SK-N-SH treated with all-trans-retinoic acid at 6 μM for 48 hours (cell line): ENCODE measurements at regions not wholly inside any gene's neighbourhood (a gene's known extent, or its start where the extent isn't known, plus 50 kb on each side); places are given as distances from the start of the nearest gene placed in this dataset.

Source experiments
- ATAC-seq: fragments of 200-7000 bp; cut with Tn5 transposase; 3 replicates; pipeline ENCODE4 v1.9.1; 2020; ENCODE audit warnings: mild to moderate bottlenecking, moderate library complexity
- ARNTL ChIP-seq: fragments of 450-650 bp; formaldehyde crosslinking; IDR thresholded peaks from 2 replicates; pipeline ENCODE4 v1.5.0; 2020; ENCODE audit warnings: low read depth, mild to moderate bottlenecking, moderate library complexity, borderline replicate concordance
- BACH2 ChIP-seq: fragments of 250-450 bp; sonication (Bioruptor Pico); IDR thresholded peaks from 2 replicates; pipeline ENCODE4 v1.9.0; 2021; ENCODE audit warnings: mild to moderate bottlenecking, borderline replicate concordance
- CREB5 ChIP-seq: fragments of 250-450 bp; sonication (Bioruptor Pico); IDR thresholded peaks from 2 replicates; pipeline ENCODE4 v1.5.1; 2020; ENCODE audit warnings: low read depth, mild to moderate bottlenecking, moderate library complexity
- CSDC2 ChIP-seq: fragments of 250-450 bp; sonication (Bioruptor Pico); IDR thresholded peaks from 2 replicates; pipeline ENCODE4 v1.5.0; 2020; ENCODE audit warnings: mild to moderate bottlenecking, moderate library complexity
- CSRNP3 ChIP-seq: fragments of 250-450 bp; sonication (Bioruptor Pico); IDR thresholded peaks from 2 replicates; pipeline ENCODE4 v1.5.1; 2021; ENCODE audit warnings: mild to moderate bottlenecking, moderate library complexity
- ESRRG ChIP-seq: fragments of 250-450 bp; sonication (Bioruptor Pico); IDR thresholded peaks from 2 replicates; pipeline ENCODE4 v1.6.1; 2021; ENCODE audit warnings: mild to moderate bottlenecking
- ISL1 ChIP-seq: fragments of 250-450 bp; sonication (Bioruptor Pico); IDR thresholded peaks from 2 replicates; pipeline ENCODE4 v2.1.2; 2022; ENCODE audit warnings: mild to moderate bottlenecking, moderate library complexity
- PATZ1 ChIP-seq: fragments of 250-450 bp; sonication (Bioruptor Pico); IDR thresholded peaks from 2 replicates; pipeline ENCODE4 v1.8.0; 2020; ENCODE audit warnings: mild to moderate bottlenecking, moderate library complexity, borderline replicate concordance
- POU6F1 ChIP-seq: fragments of 250-450 bp; sonication (Bioruptor Pico); IDR thresholded peaks from 2 replicates; pipeline ENCODE4 v1.8.0; 2021; ENCODE audit warnings: low read depth, mild to moderate bottlenecking, moderate library complexity, borderline replicate concordance
- PPARA ChIP-seq: fragments of 250-450 bp; sonication (Bioruptor Pico); IDR thresholded peaks from 2 replicates; pipeline ENCODE4 v1.5.0; 2020; ENCODE audit warnings: mild to moderate bottlenecking, borderline replicate concordance
- RARB ChIP-seq: fragments of 250-450 bp; sonication (Bioruptor Pico); IDR thresholded peaks from 2 replicates; pipeline ENCODE4 v1.8.0; 2021; ENCODE audit warnings: mild to moderate bottlenecking, moderate library complexity
- SNAI2 ChIP-seq: fragments of 250-450 bp; sonication (Bioruptor Pico); IDR thresholded peaks from 2 replicates; pipeline ENCODE4 v1.5.0; 2020; ENCODE audit warnings: mild to moderate bottlenecking, moderate library complexity
- TCF4 ChIP-seq: fragments of 250-450 bp; sonication (Bioruptor Pico); IDR thresholded peaks from 2 replicates; pipeline ENCODE4 v1.8.0; 2021; ENCODE audit warnings: mild to moderate bottlenecking, moderate library complexity, borderline replicate concordance
- TOX ChIP-seq: fragments of 250-450 bp; sonication (Bioruptor Pico); IDR thresholded peaks from 2 replicates; pipeline ENCODE4 v1.8.0; 2021; ENCODE audit warnings: mild to moderate bottlenecking, moderate library complexity, borderline replicate concordance
- TSHZ2 ChIP-seq: fragments of 250-450 bp; sonication (Bioruptor Pico); IDR thresholded peaks from 2 replicates; pipeline ENCODE4 v1.5.0; 2020; ENCODE audit warnings: mild to moderate bottlenecking, moderate library complexity
- ZC3H10 ChIP-seq: fragments of 250-450 bp; sonication (Bioruptor Pico); IDR thresholded peaks from 2 replicates; pipeline ENCODE4 v1.5.1; 2021; ENCODE audit warnings: mild to moderate bottlenecking, moderate library complexity
- ZFP3 ChIP-seq: fragments of 250-450 bp; sonication (Bioruptor Pico); IDR thresholded peaks from 2 replicates; pipeline ENCODE4 v1.5.0; 2020; ENCODE audit warnings: mild to moderate bottlenecking, moderate library complexity
- ZFP30 ChIP-seq: fragments of 450-650 bp; formaldehyde crosslinking; IDR thresholded peaks from 2 replicates; pipeline ENCODE4 v1.5.0; 2022; ENCODE audit warnings: mild to moderate bottlenecking, moderate library complexity
- ZNF565 ChIP-seq: fragments of 450-650 bp; formaldehyde crosslinking; conservative IDR thresholded peaks from 2 replicates; pipeline ENCODE4 v1.5.0; 2020; ENCODE audit warnings: low read depth, mild to moderate bottlenecking, moderate library complexity
- ZNF70 ChIP-seq: fragments of 450-650 bp; formaldehyde crosslinking; IDR thresholded peaks from 2 replicates; pipeline ENCODE4 v1.5.0; 2020; ENCODE audit warnings: mild to moderate bottlenecking, moderate library complexity
- ZNF8 ChIP-seq: fragments of 450-650 bp; formaldehyde crosslinking; IDR thresholded peaks from 2 replicates; pipeline ENCODE4 v1.5.0; 2020; ENCODE audit warnings: mild to moderate bottlenecking, moderate library complexity

- TF ChIP-seq ISL1 (CRISPR knock-in tag) = no peak
- no peak for ATAC-seq
These were observed 195.3 kb upstream of the PLSCR5 start for GRCh38 chr3:146800484-146800883.

GRCh38 chr3:146796078-146796477 lies 190.9 kb upstream of the PLSCR5 start:
- no peak for ATAC-seq
- TF ChIP-seq TOX (no peak), ZC3H10 (CRISPR knock-in tag) (no peak), ZNF8 (CRISPR knock-in tag) (no peak)

GRCh38 chr3:146783446-146783845 lies 178.3 kb upstream of the PLSCR5 start:
- TF ChIP-seq PPARA (CRISPR knock-in tag) = no peak
- no peak for TF ChIP-seq POU6F1 (CRISPR knock-in tag)
- TF ChIP-seq, all 23 proteins: peak for 0
- no peak for ATAC-seq

GRCh38 chr3:146781606-146782005 lies 176.5 kb upstream of the PLSCR5 start:
- no peak for ATAC-seq
- no peak for TF ChIP-seq CSDC2 (CRISPR knock-in tag)
- TF ChIP-seq ISL1 (CRISPR knock-in tag) = no peak
- no peak for TF ChIP-seq ZFP3
- TF ChIP-seq PPARA (CRISPR knock-in tag) = no peak
- TF ChIP-seq SNAI2 (CRISPR knock-in tag) = no peak
- no peak for TF ChIP-seq CSRNP3 (CRISPR knock-in tag)
- TF ChIP-seq ZC3H10 (CRISPR knock-in tag) = no peak
- TF ChIP-seq PATZ1 (CRISPR knock-in tag) = no peak
- TF ChIP-seq ZNF70 = no peak
- TF ChIP-seq ZNF8 (CRISPR knock-in tag) = no peak
- TF ChIP-seq TOX = no peak
- no peak for TF ChIP-seq ESRRG (CRISPR knock-in tag)

- TF ChIP-seq TOX = no peak
- no peak for TF ChIP-seq ZC3H10 (CRISPR knock-in tag)
- no peak for TF ChIP-seq ZNF565 (CRISPR knock-in tag)
- TF ChIP-seq ZFP3 = no peak
- TF ChIP-seq BACH2 = no peak
- no peak for TF ChIP-seq CSRNP3 (CRISPR knock-in tag)
- TF ChIP-seq ZNF70 = no peak
- no peak for TF ChIP-seq TCF4 (CRISPR knock-in tag)
- TF ChIP-seq, all 23 proteins: peak for 0
- ATAC-seq = no peak
These were observed 175.9 kb upstream of the PLSCR5 start for GRCh38 chr3:146781059-146781458.

- ATAC-seq = no peak
- TF ChIP-seq ISL1 (CRISPR knock-in tag) (no peak), TSHZ2 (CRISPR knock-in tag) (no peak), RARB (no peak), ZNF8 (CRISPR knock-in tag) (no peak), ZC3H10 (CRISPR knock-in tag) (no peak), ARNTL (CRISPR knock-in tag) (no peak), SNAI2 (CRISPR knock-in tag) (no peak), CREB5 (CRISPR knock-in tag) (no peak), ZNF565 (CRISPR knock-in tag) (no peak), ZFP30 (no peak)
These were observed 175.1 kb upstream of the PLSCR5 start for GRCh38 chr3:146780251-146780650.
